Skeletal muscle tissue (tissue), 3 donors: ENCODE measurements at regions not wholly inside any gene's neighbourhood (a gene's known extent, or its start where the extent isn't known, plus 50 kb on each side); places are given as distances from the start of the nearest gene placed in this dataset.

Source experiments
- H3K27ac ChIP-seq: one replicate; pipeline ENCODE4 v1.7.0; 2013; ENCODE audit warnings: mild to moderate bottlenecking, low read depth, low read length, inconsistent platforms
- H3K27me3 ChIP-seq, 3 donors: one replicate each; pipeline ENCODE4 v1.7.0; 2013; ENCODE audit warnings: low read length in 3 of 3; ENCODE audit not compliant: control insufficient read depth in 3 of 3, insufficient read depth in 3 of 3
- H3K36me3 ChIP-seq, 3 donors: one replicate each; pipeline ENCODE4 v1.7.0; 2013; ENCODE audit warnings: low read length in 3 of 3; ENCODE audit not compliant: control insufficient read depth in 3 of 3, insufficient read depth in 3 of 3
- H3K4me1 ChIP-seq, 3 donors: one replicate each; pipeline ENCODE4 v1.7.0; 2013; ENCODE audit warnings: low read length in 3 of 3, mild to moderate bottlenecking in 3 of 3; ENCODE audit not compliant: control insufficient read depth in 3 of 3, insufficient read depth in 3 of 3
- H3K4me3 ChIP-seq, 3 donors: one replicate each; pipeline ENCODE4 v1.7.0; 2013; ENCODE audit warnings: low read length in 3 of 3
- H3K9ac ChIP-seq, 3 donors: one replicate each; pipeline ENCODE4 v1.7.0; 2013; ENCODE audit warnings: low read length in 3 of 3, mild to moderate bottlenecking in 3 of 3, moderate library complexity in 2 of 3, low read depth in 1 of 3
- H3K9me3 ChIP-seq, 3 donors: one replicate each; pipeline ENCODE4 v1.7.0; 2013; ENCODE audit warnings: low read length in 3 of 3; ENCODE audit not compliant: control insufficient read depth in 3 of 3
- donor health status: Osteomylitis.

DNA sequence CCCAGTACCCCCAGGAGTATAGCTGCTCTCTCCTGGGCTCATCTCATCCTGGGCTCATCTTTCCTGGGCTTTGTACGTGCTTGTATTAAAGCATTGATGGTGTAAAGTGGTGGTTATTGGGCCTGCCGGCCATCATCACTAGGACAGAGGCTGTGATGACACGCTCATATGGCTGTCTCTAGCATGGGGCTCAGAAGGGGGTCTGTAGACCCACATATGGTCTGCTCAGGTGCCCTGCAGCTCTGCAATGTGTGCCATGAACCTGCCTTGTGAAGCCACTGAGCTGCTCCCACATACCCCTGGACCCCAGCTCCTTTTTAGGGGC lies 143.4 kb downstream of the CDC5L start:
- Histone ChIP-seq H3K27ac (no peak overlapping the region), H3K4me3 (no peak overlapping the region), H3K4me1 (no peaks in the 10 kb centered on the region), H3K9ac (no peak overlapping the region), H3K27me3 (peaks cover 0 to 9% (median 0%) of the 10 kb centered on the region in 3 donors), H3K36me3 (no peaks in the 10 kb centered on the region), H3K9me3 (no peaks in the 10 kb centered on the region)

DNA sequence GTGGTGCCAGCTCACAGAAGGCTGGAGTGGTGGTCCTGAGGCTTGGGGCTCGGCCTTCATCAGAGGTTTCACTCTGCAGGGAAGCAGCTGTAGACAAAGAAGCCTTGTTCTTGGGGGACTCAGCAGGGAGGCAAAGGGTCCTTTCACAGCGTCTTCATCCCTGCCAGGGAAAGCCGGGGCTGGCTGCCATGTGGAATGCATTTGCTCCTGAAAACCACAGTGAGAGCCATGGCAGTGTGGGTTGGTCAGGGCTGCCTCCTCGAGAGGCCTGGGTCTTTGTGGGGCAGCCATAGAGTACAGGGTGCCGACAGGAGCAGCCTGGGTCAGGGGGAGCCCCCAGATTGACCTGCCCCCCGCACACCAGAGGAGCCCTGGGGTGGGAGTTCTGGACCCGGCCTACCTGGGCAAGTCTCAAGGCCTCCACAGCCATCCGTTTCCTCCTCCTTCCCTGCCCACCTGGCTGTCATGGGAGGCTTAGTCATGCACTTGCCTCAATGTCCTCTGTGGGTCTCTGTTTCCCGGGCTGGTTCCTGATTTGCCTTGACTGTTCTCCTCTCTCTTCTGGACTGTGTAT lies 144.0 kb downstream of the CDC5L start:
- H3K4me3 ChIP-seq, result no peak overlapping the region
- H3K4me1 ChIP-seq, result no peaks in the 10 kb centered on the region
- H3K27me3 ChIP-seq, result peaks cover 0 to 9% (median 0%) of the 10 kb centered on the region in 3 donors
- H3K9ac ChIP-seq, result no peak overlapping the region
- no peak overlapping the region for H3K27ac ChIP-seq
- H3K9me3 ChIP-seq, result no peaks in the 10 kb centered on the region
- H3K36me3 ChIP-seq, result no peaks in the 10 kb centered on the region

DNA sequence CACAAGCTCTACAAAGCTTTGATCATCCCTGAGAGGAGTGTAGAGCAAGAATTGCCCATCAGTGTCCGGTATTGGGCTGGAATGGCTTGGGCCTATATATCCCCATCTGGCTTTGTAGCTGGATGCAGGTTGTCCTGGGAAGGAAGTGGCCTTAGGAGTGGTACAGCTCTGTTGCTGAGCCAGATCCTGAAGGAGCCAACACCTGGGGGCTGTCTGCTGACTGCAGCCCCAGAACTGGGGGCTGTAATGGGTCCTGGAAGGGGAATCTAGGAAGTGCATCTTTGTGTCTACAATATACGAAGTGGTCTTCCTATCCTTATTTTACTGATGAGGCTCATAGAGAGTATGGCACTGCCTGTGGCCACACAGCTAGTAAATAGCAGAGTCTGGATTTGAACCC lies 145.9 kb downstream of the CDC5L start:
- Histone ChIP-seq H3K27me3 (peaks cover 0 to 9% (median 0%) of the 10 kb centered on the region in 3 donors), H3K4me1 (no peaks in the 10 kb centered on the region), H3K27ac (no peak overlapping the region), H3K9ac (no peak overlapping the region), H3K9me3 (no peaks in the 10 kb centered on the region), H3K4me3 (no peak overlapping the region), H3K36me3 (no peaks in the 10 kb centered on the region)

DNA sequence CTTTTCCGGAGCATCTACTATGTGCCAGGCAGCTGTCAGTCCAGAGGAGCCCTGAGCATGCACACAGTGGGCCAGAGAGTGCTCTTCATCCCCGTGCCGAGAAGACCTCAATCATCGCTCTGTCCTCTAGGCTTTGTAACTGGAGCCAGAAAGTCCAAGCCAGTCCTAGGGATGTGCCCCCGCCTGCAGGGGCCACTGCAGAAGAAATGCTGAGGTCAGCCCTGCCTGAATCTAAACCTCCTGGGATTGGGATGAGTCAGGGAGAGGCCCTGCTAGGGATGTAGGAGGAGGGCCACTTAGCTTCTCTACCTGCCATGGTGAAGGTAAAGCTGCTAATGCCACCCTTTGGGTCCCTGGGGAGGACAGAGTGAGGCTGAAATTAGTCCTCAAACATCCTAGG lies 146.8 kb downstream of the CDC5L start:
- Histone ChIP-seq H3K27me3 (peaks cover 0 to 6% (median 0%) of the 10 kb centered on the region in 3 donors), H3K9ac (no peak overlapping the region), H3K4me3 (no peak overlapping the region), H3K4me1 (no peaks in the 10 kb centered on the region), H3K36me3 (no peaks in the 10 kb centered on the region), H3K27ac (no peak overlapping the region), H3K9me3 (no peaks in the 10 kb centered on the region)

DNA sequence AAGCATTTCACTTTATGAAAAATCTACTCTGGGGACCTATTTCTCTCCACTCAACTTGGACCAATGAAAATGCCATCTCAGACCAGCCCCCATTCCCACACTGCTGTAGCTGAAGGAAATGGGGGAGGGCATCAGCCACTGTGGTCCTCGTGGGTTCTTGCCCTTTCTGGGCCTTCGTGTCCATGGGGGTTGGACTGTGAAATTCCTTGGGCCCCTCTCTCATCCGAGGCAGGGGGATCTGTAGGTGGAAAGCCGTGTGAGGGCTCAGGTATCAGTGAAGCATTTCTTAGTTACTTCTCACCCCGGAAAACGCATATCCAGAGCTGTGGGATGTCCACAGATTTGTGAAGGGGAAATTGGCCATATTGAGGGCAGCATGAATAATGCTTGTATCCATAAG lies 147.9 kb downstream of the CDC5L start:
- Histone ChIP-seq H3K27me3 (peaks cover 0 to 2% (median 0%) of the 10 kb centered on the region in 3 donors), H3K27ac (no peak overlapping the region), H3K4me1 (no peaks in the 10 kb centered on the region), H3K4me3 (no peak overlapping the region), H3K9me3 (no peaks in the 10 kb centered on the region), H3K9ac (no peak overlapping the region), H3K36me3 (no peaks in the 10 kb centered on the region)

- Histone ChIP-seq H3K4me1 (no peaks in the 10 kb centered on the region), H3K9ac (no peak overlapping the region), H3K27me3 (peaks cover 0 to 2% (median 0%) of the 10 kb centered on the region in 3 donors), H3K36me3 (no peaks in the 10 kb centered on the region), H3K27ac (no peak overlapping the region), H3K9me3 (no peaks in the 10 kb centered on the region), H3K4me3 (no peak overlapping the region)
Measured at GRCh38 chr6:44535967-44536366, 148.5 kb downstream of the CDC5L start.

DNA sequence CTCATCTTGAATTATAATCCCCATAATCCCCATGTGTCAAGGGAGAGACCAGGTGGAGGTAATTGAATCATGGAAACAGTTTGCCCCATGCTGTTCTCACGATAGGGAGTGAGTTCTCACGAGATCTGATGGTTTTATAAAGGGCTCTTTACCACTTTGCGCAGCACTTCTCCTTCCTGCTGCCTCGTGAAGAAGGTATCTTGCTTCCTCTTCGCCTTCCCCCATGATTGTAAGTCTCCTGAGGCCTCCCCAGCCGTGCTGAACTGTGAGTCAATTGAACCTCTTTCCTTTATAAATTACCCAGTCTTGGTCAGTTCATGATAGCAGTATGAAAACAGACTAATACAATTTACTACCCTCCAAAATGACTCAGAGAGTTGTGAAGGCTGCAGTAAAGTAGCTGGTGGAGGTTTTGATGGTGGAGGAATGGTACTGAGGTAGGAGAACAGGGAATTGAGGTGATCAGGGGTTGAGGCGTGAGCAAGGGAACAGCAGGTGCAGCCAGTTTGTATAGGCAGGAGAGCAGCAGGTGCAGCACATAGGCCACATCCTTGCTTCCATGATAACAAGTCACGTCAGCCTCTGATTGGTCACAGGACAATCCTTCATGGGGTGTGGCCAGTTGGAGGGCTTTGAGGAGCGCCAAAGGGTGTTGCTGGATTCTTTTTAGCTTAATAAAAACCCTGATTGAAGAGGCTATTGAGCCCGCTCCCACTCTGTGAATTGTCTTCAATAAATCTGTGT lies 150.0 kb downstream of the CDC5L start:
- peaks cover 0 to 2% (median 0%) of the 10 kb centered on the region in 3 donors for H3K27me3 ChIP-seq
- no peak overlapping the region for H3K27ac ChIP-seq
- no peak overlapping the region for H3K4me3 ChIP-seq
- no peaks in the 10 kb centered on the region for H3K9me3 ChIP-seq
- H3K36me3 ChIP-seq, result no peaks in the 10 kb centered on the region
- no peak overlapping the region for H3K9ac ChIP-seq
- peaks cover 2 to 4% (median 3%) of the 10 kb centered on the region in 3 donors for H3K4me1 ChIP-seq

- Histone ChIP-seq H3K9me3 (no peaks in the 10 kb centered on the region), H3K36me3 (no peaks in the 10 kb centered on the region), H3K27ac (no peak overlapping the region), H3K4me1 (peaks cover 9 to 10% (median 10%) of the 10 kb centered on the region in 3 donors), H3K4me3 (no peak overlapping the region), H3K27me3 (peaks cover 0 to 2% (median 0%) of the 10 kb centered on the region in 3 donors), H3K9ac (no peak overlapping the region)
Measured at GRCh38 chr6:44538131-44538806, 150.8 kb downstream of the CDC5L start.

DNA sequence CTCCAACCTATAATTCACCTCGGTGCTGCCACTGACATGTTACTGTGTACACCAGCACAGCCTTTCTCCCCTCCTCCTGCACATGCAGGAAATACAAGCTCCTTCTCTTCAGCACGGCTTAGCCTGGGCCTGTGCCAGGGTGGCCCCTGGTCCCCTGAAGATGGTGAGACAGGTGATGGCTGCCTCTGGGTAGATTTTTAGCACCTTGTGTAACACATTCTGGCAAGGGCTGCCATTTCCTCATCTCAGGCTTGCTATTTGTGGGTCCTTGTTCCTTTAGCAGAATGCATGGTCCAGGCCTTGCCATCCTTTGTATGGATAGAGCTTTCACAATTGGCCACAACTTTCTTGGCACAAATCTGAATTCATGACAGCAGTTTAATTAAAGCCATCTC lies 151.3 kb downstream of the CDC5L start:
- Histone ChIP-seq H3K4me1 (peaks cover 10 to 14% (median 13%) of the 10 kb centered on the region in 3 donors), H3K27ac (no peak overlapping the region), H3K36me3 (no peaks in the 10 kb centered on the region), H3K9ac (no peak overlapping the region), H3K9me3 (no peaks in the 10 kb centered on the region), H3K27me3 (no peaks in the 10 kb centered on the region), H3K4me3 (no peak overlapping the region)

DNA sequence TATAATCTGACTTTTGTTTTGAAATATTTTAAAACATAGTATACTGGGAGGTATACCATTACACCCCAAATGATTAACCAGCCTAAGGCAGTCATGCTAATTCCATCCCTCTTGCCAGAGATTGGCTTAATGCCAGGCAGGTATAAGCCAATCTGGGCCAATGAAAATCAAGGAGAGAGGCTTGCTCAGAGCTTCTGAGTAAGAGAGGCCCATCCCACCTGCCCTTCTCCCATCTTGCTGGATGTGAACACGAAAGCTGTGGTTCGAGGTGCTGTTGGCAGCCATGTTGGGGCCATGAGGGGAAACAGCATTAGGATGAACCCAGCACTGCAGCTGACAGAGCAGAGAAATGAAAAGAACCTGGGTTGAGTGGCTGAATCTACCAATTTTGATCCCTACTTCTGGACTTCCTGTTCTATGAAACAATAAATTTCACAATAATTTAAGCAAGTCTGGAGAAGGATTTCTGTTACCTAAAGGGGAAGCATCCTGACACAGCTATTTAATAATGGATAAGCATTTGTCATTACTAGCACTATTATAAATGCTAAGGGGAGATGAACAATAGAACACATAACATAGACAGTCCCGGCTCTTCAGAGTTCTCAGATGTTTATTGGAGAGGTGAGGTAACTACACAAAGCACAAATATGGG lies 152.3 kb downstream of the CDC5L start:
- Histone ChIP-seq H3K27ac (no peak overlapping the region), H3K27me3 (no peaks in the 10 kb centered on the region), H3K36me3 (no peaks in the 10 kb centered on the region), H3K9me3 (no peaks in the 10 kb centered on the region), H3K4me1 (peaks cover 10 to 14% (median 14%) of the 10 kb centered on the region in 3 donors), H3K9ac (no peak overlapping the region), H3K4me3 (no peak overlapping the region)
